GM13976 (cell line): ENCODE measurements at regions not wholly inside any gene's neighbourhood (a gene's known extent, or its start where the extent isn't known, plus 50 kb on each side); places are given as distances from the start of the nearest gene placed in this dataset.
"Not testable (repeated sequence)": the region's sequence is repeated elsewhere in the genome, so short reads cannot be mapped to it uniquely, and the experiment has no call there.

Experiments used
- DNase-seq: peaks from one replicate; pipeline ENCODE4 v3.0.0; 2012; ENCODE audit warnings: low spot score
- in situ Hi-C: fragments of 300-500 bp; cut with MboI; formaldehyde crosslinking; loops from one replicate; pipeline ENCODE4 v1.12.0; 2022; ENCODE audit warnings: low sequenced_read_pairs, mixed read lengths, inconsistent platforms; ENCODE audit not compliant: unreplicated experiment
- TF ChIP-seq, protein P1 (sequence below): IDR thresholded peaks from 2 replicates; pipeline ENCODE4 v1.5.1; 2012; ENCODE audit warnings: borderline replicate concordance, mild to moderate bottlenecking; ENCODE audit not compliant: insufficient read depth; ENCODE audit errors: extremely low read depth, missing control alignments, control extremely low read depth

DNA sequence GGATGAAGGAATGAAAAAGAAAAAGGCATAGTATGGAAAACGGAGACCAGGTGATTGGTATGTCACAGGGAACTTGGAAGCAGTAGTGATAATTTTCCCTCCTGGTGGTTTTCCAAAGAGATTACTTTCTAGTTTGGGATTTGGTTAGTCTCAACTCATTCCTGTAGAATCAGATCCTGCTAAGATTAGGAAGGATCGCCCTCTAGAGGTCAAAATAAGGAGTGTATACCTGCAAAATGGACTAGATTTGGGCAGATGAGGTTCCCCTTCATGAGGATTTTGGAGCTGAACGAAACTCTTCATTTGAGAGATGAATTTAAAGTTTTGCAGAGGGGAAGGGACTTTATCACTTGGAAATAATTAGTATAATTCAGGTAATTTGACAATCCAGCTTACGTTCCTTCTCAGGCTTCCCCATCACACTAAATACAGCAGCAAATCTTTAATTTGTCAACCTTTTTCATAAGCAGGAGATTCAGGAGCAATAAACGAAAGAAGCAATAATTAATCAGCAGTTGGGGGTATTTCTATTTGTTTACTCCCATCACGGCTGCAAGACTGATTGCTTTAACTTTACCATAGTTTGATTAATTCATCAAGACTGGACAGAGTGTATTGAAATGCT lies 65.2 kb downstream of the CCDC195 start:
- peak; percentile 58 for DNase-seq
- TF ChIP-seq, protein P1, sequence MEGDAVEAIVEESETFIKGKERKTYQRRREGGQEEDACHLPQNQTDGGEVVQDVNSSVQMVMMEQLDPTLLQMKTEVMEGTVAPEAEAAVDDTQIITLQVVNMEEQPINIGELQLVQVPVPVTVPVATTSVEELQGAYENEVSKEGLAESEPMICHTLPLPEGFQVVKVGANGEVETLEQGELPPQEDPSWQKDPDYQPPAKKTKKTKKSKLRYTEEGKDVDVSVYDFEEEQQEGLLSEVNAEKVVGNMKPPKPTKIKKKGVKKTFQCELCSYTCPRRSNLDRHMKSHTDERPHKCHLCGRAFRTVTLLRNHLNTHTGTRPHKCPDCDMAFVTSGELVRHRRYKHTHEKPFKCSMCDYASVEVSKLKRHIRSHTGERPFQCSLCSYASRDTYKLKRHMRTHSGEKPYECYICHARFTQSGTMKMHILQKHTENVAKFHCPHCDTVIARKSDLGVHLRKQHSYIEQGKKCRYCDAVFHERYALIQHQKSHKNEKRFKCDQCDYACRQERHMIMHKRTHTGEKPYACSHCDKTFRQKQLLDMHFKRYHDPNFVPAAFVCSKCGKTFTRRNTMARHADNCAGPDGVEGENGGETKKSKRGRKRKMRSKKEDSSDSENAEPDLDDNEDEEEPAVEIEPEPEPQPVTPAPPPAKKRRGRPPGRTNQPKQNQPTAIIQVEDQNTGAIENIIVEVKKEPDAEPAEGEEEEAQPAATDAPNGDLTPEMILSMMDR: peak; percentile 62
- in situ Hi-C loops: loop anchor here (10.0 kb wide), 1 partner anchor 124 kb away; no protein-coding TSS in a partner anchor

- DNase-seq: not testable (repeated sequence)
- in situ Hi-C loops: loop anchor here (5.0 kb wide), 1 partner anchor 285 kb away; no protein-coding TSS in a partner anchor
Observed at GRCh38 chr2:224647684-224648083, 62.5 kb upstream of the CUL3 start.

DNA sequence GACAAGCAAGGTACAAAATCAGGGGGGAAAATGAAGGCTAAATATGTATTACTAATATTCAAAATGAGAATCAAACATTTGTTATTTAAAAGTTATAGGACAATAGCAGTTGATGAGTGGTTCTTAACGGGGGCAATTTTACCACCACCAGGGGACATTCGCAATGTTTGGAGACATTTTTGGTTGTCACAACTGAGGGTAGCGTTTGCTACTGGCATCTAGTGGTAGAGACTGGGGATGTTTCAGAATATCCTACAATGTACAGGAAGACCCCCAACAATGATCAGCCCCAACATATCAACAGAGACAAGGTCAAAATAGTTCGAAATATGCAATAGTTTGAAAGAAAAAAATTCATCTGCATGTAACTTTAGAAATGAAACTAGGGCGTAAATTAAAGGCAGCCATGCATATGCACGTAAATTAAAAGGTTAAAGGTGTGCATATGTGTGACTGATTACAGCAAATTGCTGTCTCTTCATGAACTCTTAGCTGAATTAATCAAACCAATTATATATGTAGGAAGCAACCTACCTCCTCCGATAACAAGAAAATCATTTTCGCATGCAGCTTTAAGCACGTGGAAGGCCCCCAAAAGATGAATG lies 61.2 kb upstream of the CUL3 start:
- in situ Hi-C loops: loop anchor here (5.0 kb wide), 1 partner anchor 284 kb away; no protein-coding TSS in a partner anchor
- TF ChIP-seq, protein P1: peak; percentile 44
- DNase-seq: peak; percentile 26

DNA sequence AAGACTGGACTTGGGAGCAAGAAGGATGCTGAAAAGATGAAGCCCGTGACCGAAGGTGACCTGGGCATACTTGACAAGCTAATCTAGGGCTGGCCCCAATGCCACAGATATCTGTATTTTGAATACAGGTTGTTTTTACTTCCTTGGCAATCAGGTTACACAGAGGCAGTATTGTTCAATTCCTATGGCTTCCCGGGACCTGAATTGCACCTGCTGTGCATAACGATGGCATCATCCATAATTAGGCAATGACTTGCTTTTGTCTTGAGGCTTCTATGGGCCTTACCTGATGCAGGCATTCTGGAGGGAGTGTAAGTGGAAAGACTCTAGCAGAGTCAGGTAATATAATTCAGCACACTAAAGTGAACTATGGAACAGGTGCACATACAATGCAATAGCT lies 60.6 kb upstream of the CUL3 start:
- DNase-seq: no peak
- in situ Hi-C loops: loop anchor here (5.0 kb wide), 1 partner anchor 283 kb away; no protein-coding TSS in a partner anchor
- TF ChIP-seq, protein P1: no peak

- in situ Hi-C loops: no loop called here
- TF ChIP-seq, protein P1: no peak
- DNase-seq: no peak
Observed at GRCh38 chr2:224640679-224641078, 55.5 kb upstream of the CUL3 start.

GRCh38 chr2:224638301-224638823 lies 53.2 kb upstream of the CUL3 start:
- in situ Hi-C loops: no loop called here
- DNase-seq: peak; percentile 79
- TF ChIP-seq, protein P1: no peak
